ENCODE measurements at regions not wholly inside any gene's neighbourhood (a gene's known extent, or its start where the extent isn't known, plus 50 kb on each side); places are given as distances from the start of the nearest gene placed in this dataset.

- DNase-seq (ENCODE audit: low read depth), result no peak
Observed at GRCh38 chr18:75800331-75800648, 372.8 kb upstream of the SMIM21 start.

- DNase-seq (ENCODE audit: low read depth), result no peak
Observed at GRCh38 chr18:75799449-75800330, 372.2 kb upstream of the SMIM21 start.

- no peak for DNase-seq (ENCODE audit: low read depth)
Observed at GRCh38 chr18:75797046-75797445, 369.5 kb upstream of the SMIM21 start.

- DNase-seq (ENCODE audit: low read depth), result no peak
Observed at GRCh38 chr18:75790796-75791195, 363.3 kb upstream of the SMIM21 start.

- DNase-seq (ENCODE audit: low read depth), result no peak
Observed at GRCh38 chr18:75790111-75790510, 362.6 kb upstream of the SMIM21 start.

GRCh38 chr18:75785834-75786233 lies 358.3 kb upstream of the SMIM21 start:
- no peak for DNase-seq (ENCODE audit: low read depth)

- DNase-seq (ENCODE audit: low read depth), result no peak
Observed at GRCh38 chr18:75785206-75785605, 357.7 kb upstream of the SMIM21 start.

GRCh38 chr18:75784390-75784789 lies 356.9 kb upstream of the SMIM21 start:
- DNase-seq (ENCODE audit: low read depth), result no peak

GRCh38 chr18:75783566-75784281 lies 356.2 kb upstream of the SMIM21 start:
- DNase-seq (ENCODE audit: low read depth), result no peak

GRCh38 chr18:75782826-75783225 lies 355.3 kb upstream of the SMIM21 start:
- no peak for DNase-seq (ENCODE audit: low read depth)

GRCh38 chr18:75782204-75782603 lies 354.7 kb upstream of the SMIM21 start:
- no peak for DNase-seq (ENCODE audit: low read depth)

GRCh38 chr18:75779910-75780309 lies 352.4 kb upstream of the SMIM21 start:
- no peak for DNase-seq (ENCODE audit: low read depth)

- no peak for DNase-seq (ENCODE audit: low read depth)
Observed at GRCh38 chr18:75779450-75779849, 351.9 kb upstream of the SMIM21 start.

- DNase-seq (ENCODE audit: low read depth), result no peak
Observed at GRCh38 chr18:75777630-75778029, 350.1 kb upstream of the SMIM21 start.

GRCh38 chr18:75775121-75775520 lies 347.6 kb upstream of the SMIM21 start:
- no peak for DNase-seq (ENCODE audit: low read depth)

- DNase-seq (ENCODE audit: low read depth), result no peak
Observed at GRCh38 chr18:75773618-75774017, 346.1 kb upstream of the SMIM21 start.

- no peak for DNase-seq (ENCODE audit: low read depth)
Observed at GRCh38 chr18:75762758-75763157, 335.3 kb upstream of the SMIM21 start.

GRCh38 chr18:75760208-75760607 lies 332.7 kb upstream of the SMIM21 start:
- no peak for DNase-seq (ENCODE audit: low read depth)

- DNase-seq (ENCODE audit: low read depth), result no peak
Observed at GRCh38 chr18:75757951-75758350, 330.4 kb upstream of the SMIM21 start.

GRCh38 chr18:75754433-75754832 lies 326.9 kb upstream of the SMIM21 start:
- no peak for DNase-seq (ENCODE audit: low read depth)

- no peak for DNase-seq (ENCODE audit: low read depth)
Observed at GRCh38 chr18:75753753-75754152, 326.2 kb upstream of the SMIM21 start.

GRCh38 chr18:75752740-75753263 lies 325.3 kb upstream of the SMIM21 start:
- DNase-seq (ENCODE audit: low read depth), result no peak

GRCh38 chr18:75745147-75745546 lies 317.6 kb upstream of the SMIM21 start:
- DNase-seq (ENCODE audit: low read depth), result no peak

Data from stromal cell of bone marrow (primary cell).